Fibroblast of mammary gland (primary cell): ENCODE measurements at regions not wholly inside any gene's neighbourhood (a gene's known extent, or its start where the extent isn't known, plus 50 kb on each side); places are given as distances from the start of the nearest gene placed in this dataset.

ENCODE experiments used
- DNase-seq: peaks from one replicate; pipeline ENCODE4 v3.0.0-alpha.2; 2010; ENCODE audit warnings: low read depth
- H3K4me3 ChIP-seq: 2 replicates; pipeline ENCODE4 v1.5.1; 2011; ENCODE audit warnings: low read depth, mild to moderate bottlenecking, low read length, moderate library complexity; ENCODE audit not compliant: control insufficient read depth
- TF ChIP-seq, protein P1 (sequence below): conservative IDR thresholded peaks from 2 replicates; pipeline ENCODE4 v1.5.1; 2011; ENCODE audit warnings: low read depth, low read length, inconsistent platforms; ENCODE audit not compliant: control insufficient read depth, insufficient read depth

DNA sequence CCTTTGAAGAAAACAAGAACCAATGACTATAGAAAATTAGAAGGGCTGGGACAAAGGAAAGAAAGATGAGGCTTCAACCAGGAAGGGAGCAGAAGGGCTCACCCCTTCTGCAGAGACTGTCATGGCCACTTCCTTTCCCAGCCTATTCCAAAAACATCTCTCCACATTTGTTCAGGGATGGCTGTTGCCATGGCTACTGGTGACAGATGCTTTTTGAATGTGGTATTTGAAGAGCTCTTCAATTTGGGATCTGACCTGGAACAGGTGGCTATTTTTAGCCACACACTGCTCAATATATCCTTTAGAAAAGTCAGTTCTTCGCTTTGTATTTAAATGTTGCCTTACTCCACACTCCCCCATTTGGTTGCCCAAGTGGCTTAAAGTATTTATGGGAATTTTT, 64.1 kb upstream of the LCLAT1 start:
- H3K4me3 ChIP-seq, result no peak overlapping the region
- TF ChIP-seq, protein P1, sequence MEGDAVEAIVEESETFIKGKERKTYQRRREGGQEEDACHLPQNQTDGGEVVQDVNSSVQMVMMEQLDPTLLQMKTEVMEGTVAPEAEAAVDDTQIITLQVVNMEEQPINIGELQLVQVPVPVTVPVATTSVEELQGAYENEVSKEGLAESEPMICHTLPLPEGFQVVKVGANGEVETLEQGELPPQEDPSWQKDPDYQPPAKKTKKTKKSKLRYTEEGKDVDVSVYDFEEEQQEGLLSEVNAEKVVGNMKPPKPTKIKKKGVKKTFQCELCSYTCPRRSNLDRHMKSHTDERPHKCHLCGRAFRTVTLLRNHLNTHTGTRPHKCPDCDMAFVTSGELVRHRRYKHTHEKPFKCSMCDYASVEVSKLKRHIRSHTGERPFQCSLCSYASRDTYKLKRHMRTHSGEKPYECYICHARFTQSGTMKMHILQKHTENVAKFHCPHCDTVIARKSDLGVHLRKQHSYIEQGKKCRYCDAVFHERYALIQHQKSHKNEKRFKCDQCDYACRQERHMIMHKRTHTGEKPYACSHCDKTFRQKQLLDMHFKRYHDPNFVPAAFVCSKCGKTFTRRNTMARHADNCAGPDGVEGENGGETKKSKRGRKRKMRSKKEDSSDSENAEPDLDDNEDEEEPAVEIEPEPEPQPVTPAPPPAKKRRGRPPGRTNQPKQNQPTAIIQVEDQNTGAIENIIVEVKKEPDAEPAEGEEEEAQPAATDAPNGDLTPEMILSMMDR, result no peak
- DNase-seq, result no peak

DNA sequence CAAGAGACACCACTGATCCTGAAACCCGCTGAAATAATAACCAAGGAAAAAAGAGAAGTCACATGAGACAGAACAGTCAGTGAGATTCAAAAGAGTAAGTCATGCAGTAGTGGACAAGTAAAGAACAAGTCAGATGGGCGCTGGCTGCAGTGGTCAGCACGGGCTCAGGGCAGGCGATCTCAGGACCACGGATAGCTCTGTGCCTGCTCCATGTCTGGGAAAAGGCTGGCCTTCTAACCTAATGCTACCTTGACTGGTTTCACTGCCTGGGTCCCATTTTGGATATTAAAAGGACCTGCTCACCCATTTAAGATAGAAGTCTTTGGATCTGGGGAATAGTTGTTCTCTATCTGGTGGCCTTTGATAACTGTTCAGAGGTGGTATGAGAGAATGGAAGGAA, 61.7 kb upstream of the LCLAT1 start:
- no peak overlapping the region for H3K4me3 ChIP-seq
- DNase-seq, result peak; percentile 48
- TF ChIP-seq, protein P1, result no peak

DNA sequence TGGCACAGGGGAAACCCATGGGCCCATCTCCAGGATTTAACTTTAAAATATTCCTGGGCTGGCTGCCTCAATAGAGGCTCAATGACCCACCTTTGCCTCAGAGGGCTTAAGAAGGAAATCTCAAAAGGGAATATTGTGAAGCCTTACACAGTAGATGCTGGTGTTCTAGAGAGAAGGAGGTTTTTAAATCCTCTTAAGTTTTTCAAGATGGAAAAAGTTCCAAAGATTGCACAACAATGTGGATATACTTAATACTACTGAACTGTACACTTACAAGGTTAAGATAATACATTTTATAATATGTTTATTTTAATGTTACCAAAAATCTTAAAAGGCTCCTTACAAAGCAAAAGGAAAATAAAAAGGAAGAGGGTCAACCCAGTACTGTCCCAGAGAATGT, 54.9 kb upstream of the LCLAT1 start:
- no peak for DNase-seq
- TF ChIP-seq, protein P1, result no peak

DNA sequence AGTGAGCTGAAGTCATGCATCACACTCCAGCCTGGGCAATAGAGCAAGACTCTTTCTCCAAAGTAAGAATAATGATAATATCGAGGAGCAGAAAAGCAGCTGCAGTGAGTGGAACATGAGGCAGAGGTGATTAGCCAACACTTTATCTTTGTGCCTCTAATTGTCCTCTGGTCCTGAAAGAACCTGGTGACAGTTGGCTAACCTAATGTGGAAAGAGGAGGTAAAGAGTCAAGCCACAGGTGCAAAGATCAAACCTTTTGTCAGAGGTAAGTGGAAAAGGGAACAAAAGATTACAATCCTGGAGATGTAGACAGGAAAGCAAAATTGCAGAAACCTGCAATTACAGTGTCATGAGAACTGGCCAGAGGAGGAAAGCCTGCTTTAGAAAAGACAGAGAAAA, 53.5 kb upstream of the LCLAT1 start:
- TF ChIP-seq, protein P1, result no peak
- DNase-seq, result no peak
- no peak overlapping the region for H3K4me3 ChIP-seq

More for the DNA sequence above, 54.9 kb upstream of the LCLAT1 start:
- no peak overlapping the region for H3K4me3 ChIP-seq

DNA sequence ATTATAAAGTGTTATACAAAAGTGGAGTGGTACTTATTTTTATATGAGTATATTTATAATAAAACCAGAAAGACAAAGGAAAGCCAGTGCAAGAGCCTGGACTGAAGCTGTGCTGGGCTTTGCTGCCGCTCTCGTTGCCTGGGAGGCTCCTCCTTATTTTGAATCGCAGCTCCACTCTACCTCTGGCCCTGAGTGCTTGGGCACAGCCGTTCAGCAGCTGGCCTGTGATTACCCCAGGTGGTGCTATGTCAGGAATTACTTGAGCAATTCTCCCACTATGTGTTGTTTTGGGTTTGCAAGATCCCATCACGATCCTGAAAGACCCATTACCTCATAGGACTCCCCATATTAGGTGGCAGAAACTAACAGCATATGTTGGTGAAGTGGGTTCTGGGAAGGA, 53.0 kb upstream of the LCLAT1 start:
- H3K4me3 ChIP-seq, result no peak overlapping the region
- no peak for DNase-seq
- TF ChIP-seq, protein P1, result no peak

DNA sequence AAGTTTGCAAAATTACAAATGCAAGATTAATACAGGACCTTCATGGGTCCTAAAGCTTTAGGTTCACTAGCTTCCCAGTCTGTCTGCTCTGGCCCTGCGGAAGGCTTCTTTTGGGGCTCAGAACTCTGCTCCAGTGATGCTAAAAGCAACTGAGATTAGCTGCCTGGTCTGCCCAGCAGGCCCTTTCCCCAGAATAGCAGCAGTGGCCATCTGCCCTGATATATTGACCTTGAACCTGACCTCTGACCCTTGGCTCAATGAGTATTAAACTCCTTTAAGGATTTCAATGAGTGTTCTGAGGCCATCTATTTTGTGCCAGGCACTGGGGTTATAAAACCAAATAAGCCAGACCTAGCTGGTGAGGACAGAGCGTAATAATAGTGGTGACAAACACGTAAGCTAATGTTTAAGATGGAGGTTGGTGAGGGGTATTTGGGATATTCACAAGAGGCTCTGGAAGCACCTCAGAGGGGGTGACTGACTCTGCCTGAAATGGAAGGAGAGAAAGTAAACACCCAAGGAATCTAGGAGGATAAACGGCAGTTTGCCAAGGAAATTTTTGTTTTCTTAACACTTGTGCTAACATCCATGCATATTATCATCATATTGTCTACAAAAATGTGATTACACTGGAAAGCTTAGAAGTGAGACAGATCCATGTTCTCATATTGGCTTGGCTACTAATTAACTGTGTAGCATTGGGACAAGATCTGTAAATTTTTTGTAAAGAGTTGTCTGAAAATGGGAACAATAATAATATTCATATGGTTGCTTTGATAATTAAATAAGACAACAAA, 50.4 kb upstream of the LCLAT1 start:
- DNase-seq, result no peak
- TF ChIP-seq, protein P1, result no peak
- H3K4me3 ChIP-seq, result no peak overlapping the region
